Ishikawa (cell line): ENCODE measurements at regions not wholly inside any gene's neighbourhood (a gene's known extent, or its start where the extent isn't known, plus 50 kb on each side); places are given as distances from the start of the nearest gene placed in this dataset.

ENCODE experiments used
- CEBPB ChIP-seq: IDR thresholded peaks from 2 replicates; pipeline ENCODE4 v1.6.1; 2012
- CREB1 ChIP-seq: IDR thresholded peaks from 2 replicates; pipeline ENCODE4 v1.6.1; 2012; ENCODE audit warnings: low read depth
- EGR1 ChIP-seq: IDR thresholded peaks from 2 replicates; pipeline ENCODE4 v1.6.1; 2012
- EP300 ChIP-seq: IDR thresholded peaks from 2 replicates; pipeline ENCODE4 v1.6.1; 2012; ENCODE audit warnings: borderline replicate concordance
- FOXM1 ChIP-seq: IDR thresholded peaks from 2 replicates; pipeline ENCODE4 v1.6.1; 2012; ENCODE audit warnings: low read depth, borderline replicate concordance
- NFIC ChIP-seq: IDR thresholded peaks from 2 replicates; pipeline ENCODE4 v1.6.1; 2012
- RAD21 ChIP-seq: IDR thresholded peaks from 2 replicates; pipeline ENCODE4 v1.6.1; 2012; ENCODE audit warnings: low read depth
- REST ChIP-seq: IDR thresholded peaks from 2 replicates; pipeline ENCODE4 v1.6.1; 2012; ENCODE audit warnings: low read depth, mild to moderate bottlenecking
- TAF1 ChIP-seq: IDR thresholded peaks from 2 replicates; pipeline ENCODE4 v1.6.1; 2012; ENCODE audit warnings: low read depth, mild to moderate bottlenecking
- TCF12 ChIP-seq: IDR thresholded peaks from 2 replicates; pipeline ENCODE4 v1.6.1; 2012; ENCODE audit warnings: low read depth
- TEAD4 ChIP-seq: IDR thresholded peaks from 2 replicates; pipeline ENCODE4 v1.6.1; 2012
- USF1 ChIP-seq: IDR thresholded peaks from 2 replicates; pipeline ENCODE4 v1.6.1; 2012
- YY1 ChIP-seq: IDR thresholded peaks from 2 replicates; pipeline ENCODE4 v1.6.1; 2012; ENCODE audit warnings: low read depth
- ZBTB7A ChIP-seq: IDR thresholded peaks from 2 replicates; pipeline ENCODE4 v1.6.1; 2012; ENCODE audit warnings: low read depth
- TF ChIP-seq, protein P1 (sequence below): IDR thresholded peaks from 2 replicates; pipeline ENCODE4 v1.6.1; 2012

- no peak for TF ChIP-seq CEBPB
- TF ChIP-seq RAD21 = no peak
- no peak for TF ChIP-seq FOXM1
- no peak for TF ChIP-seq CREB1
- TF ChIP-seq EP300 = no peak
- TF ChIP-seq, protein P1, sequence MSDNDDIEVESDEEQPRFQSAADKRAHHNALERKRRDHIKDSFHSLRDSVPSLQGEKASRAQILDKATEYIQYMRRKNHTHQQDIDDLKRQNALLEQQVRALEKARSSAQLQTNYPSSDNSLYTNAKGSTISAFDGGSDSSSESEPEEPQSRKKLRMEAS = no peak
- no peak for TF ChIP-seq NFIC
- TF ChIP-seq TAF1 = no peak
- no peak for TF ChIP-seq REST
- TF ChIP-seq TCF12 = no peak
- no peak for TF ChIP-seq USF1
- TF ChIP-seq TEAD4 = no peak
- TF ChIP-seq EGR1 = no peak
- TF ChIP-seq ZBTB7A = no peak
- TF ChIP-seq YY1 = no peak
These were observed 515.4 kb upstream of the PTPRD start for GRCh38 chr9:11128156-11128555.

GRCh38 chr9:11135851-11136250 lies 523.0 kb upstream of the PTPRD start:
- no peak for TF ChIP-seq EP300

DNA sequence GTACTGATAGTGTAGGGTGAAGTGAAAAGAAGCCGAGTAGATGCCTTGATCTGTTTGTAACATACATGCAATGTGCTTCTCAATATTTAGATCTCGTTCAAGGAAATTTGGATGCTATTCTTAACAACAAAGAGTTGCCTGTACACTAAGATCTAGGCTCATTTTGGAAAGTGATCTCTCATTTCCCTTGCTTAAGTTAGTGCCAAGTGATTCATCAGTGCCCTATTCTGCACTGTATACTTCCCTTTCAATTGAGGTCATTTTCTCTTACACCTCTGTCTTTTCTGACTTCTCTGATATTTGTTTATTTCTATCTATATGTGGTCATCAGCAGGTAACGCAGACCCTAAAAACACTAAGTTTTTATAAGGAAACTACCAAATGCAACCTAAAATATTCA lies 528.6 kb upstream of the PTPRD start:
- TF ChIP-seq REST = no peak
- no peak for TF ChIP-seq CEBPB
- TF ChIP-seq FOXM1 = no peak
- TF ChIP-seq YY1 = no peak

DNA sequence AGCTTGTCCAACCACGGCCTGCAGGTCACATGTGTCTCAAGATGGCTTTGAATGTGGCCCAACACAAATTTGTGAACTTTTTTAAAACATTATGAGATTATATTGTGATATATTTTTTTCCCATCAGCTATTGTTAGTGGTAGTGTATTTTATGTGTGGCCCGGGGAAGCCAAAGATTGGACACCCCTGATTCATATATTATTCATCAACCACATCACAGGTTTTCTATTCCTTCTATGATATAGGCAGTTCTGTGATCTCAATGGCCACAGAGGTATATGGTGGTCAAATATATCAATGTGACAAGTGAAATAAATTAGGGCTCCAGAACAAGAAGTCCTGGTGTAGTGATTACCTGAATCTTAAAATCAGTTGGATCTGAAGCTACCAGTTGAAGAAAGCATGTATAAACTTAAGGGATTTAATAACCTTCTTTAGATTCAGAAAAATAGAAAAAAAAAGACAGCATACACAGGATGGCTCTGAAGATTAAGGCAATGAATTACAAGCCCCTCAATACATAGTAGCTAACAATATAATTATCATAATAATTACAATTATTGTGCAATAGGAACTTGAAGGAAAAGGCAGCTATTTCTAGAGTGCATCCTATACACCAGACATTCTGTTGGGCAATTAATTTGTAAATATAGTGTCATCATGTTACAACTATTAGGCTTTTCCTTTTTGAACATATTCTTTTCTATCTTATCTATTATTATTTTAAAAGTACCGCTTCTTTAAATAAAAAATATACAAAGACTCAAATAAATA lies 530.4 kb upstream of the PTPRD start:
- no peak for TF ChIP-seq RAD21
- no peak for TF ChIP-seq TCF12
- no peak for TF ChIP-seq USF1
- no peak for TF ChIP-seq TAF1
- TF ChIP-seq, protein P1 = no peak
- TF ChIP-seq NFIC = no peak
- TF ChIP-seq REST = no peak
- TF ChIP-seq FOXM1 = no peak
- TF ChIP-seq ZBTB7A = no peak
- no peak for TF ChIP-seq YY1
- TF ChIP-seq CREB1 = no peak
- no peak for TF ChIP-seq EGR1
- no peak for TF ChIP-seq CEBPB

GRCh38 chr9:11144746-11145145 lies 531.9 kb upstream of the PTPRD start:
- TF ChIP-seq EGR1 = no peak
- TF ChIP-seq USF1 = no peak
